HG03469 (cell line): ENCODE measurements at regions not wholly inside any gene's neighbourhood (a gene's known extent, or its start where the extent isn't known, plus 50 kb on each side); places are given as distances from the start of the nearest gene placed in this dataset.

Source experiments
- ATAC-seq: cut with Tn5 transposase; IDR thresholded peaks from one replicate; pipeline ENCODE4 v1.9.1; 2021; ENCODE audit warnings: mild to moderate bottlenecking, moderate library complexity, moderate number of reproducible peaks; ENCODE audit not compliant: unreplicated experiment

- no peak for ATAC-seq
Measured at GRCh38 chr10:107423903-107424302, 259.4 kb upstream of the SORCS1 start.

GRCh38 chr10:107422681-107423080 lies 258.2 kb upstream of the SORCS1 start:
- no peak for ATAC-seq

- ATAC-seq: no peak
Measured at GRCh38 chr10:107420196-107420595, 255.7 kb upstream of the SORCS1 start.

- ATAC-seq: no peak
Measured at GRCh38 chr10:107418085-107418806, 253.7 kb upstream of the SORCS1 start.

GRCh38 chr10:107417446-107417845 lies 252.9 kb upstream of the SORCS1 start:
- ATAC-seq: no peak

- no peak for ATAC-seq
Measured at GRCh38 chr10:107415446-107415845, 250.9 kb upstream of the SORCS1 start.

- ATAC-seq: no peak
Measured at GRCh38 chr10:107413971-107414370, 249.5 kb upstream of the SORCS1 start.

GRCh38 chr10:107409522-107409921 lies 245.0 kb upstream of the SORCS1 start:
- no peak for ATAC-seq

- ATAC-seq: no peak
Measured at GRCh38 chr10:107398115-107398514, 233.6 kb upstream of the SORCS1 start.

GRCh38 chr10:107391901-107392300 lies 227.4 kb upstream of the SORCS1 start:
- no peak for ATAC-seq

GRCh38 chr10:107390563-107390962 lies 226.1 kb upstream of the SORCS1 start:
- ATAC-seq: no peak

GRCh38 chr10:107383357-107383756 lies 218.9 kb upstream of the SORCS1 start:
- ATAC-seq: no peak

- ATAC-seq: no peak
Measured at GRCh38 chr10:107379601-107380000, 215.1 kb upstream of the SORCS1 start.

GRCh38 chr10:107371801-107372200 lies 207.3 kb upstream of the SORCS1 start:
- ATAC-seq: no peak

- ATAC-seq: no peak
Measured at GRCh38 chr10:107364872-107365271, 200.4 kb upstream of the SORCS1 start.

GRCh38 chr10:107362306-107362705 lies 197.8 kb upstream of the SORCS1 start:
- no peak for ATAC-seq

GRCh38 chr10:107357033-107357432 lies 192.5 kb upstream of the SORCS1 start:
- ATAC-seq: no peak

GRCh38 chr10:107356396-107356795 lies 191.9 kb upstream of the SORCS1 start:
- ATAC-seq: no peak

- no peak for ATAC-seq
Measured at GRCh38 chr10:107342711-107343110, 178.2 kb upstream of the SORCS1 start.

GRCh38 chr10:107341281-107341680 lies 176.8 kb upstream of the SORCS1 start:
- ATAC-seq: no peak

- no peak for ATAC-seq
Measured at GRCh38 chr10:107340326-107340725, 175.8 kb upstream of the SORCS1 start.

GRCh38 chr10:107336061-107336460 lies 171.6 kb upstream of the SORCS1 start:
- ATAC-seq: no peak

- no peak for ATAC-seq
Measured at GRCh38 chr10:107317592-107317991, 153.1 kb upstream of the SORCS1 start.
